HL-60 (cell line): ENCODE measurements at regions not wholly inside any gene's neighbourhood (a gene's known extent, or its start where the extent isn't known, plus 50 kb on each side); places are given as distances from the start of the nearest gene placed in this dataset.
"Not testable (repeated sequence)": the region's sequence is repeated elsewhere in the genome, so short reads cannot be mapped to it uniquely, and the experiment has no call there.

Experiments
- DNase-seq, 2 experiments: peaks; one replicate each; pipeline ENCODE4 v3.0.0-alpha.2; 2010 to 2020; ENCODE audit warnings: low read depth in 1 of 2, low spot score in 1 of 2
- H3K27ac ChIP-seq: fragments of 250-450 bp; sonication (Bioruptor Pico); replicated peaks from 2 replicates; pipeline ENCODE4 v1.5.1; 2020; ENCODE audit warnings: mild to moderate bottlenecking, moderate library complexity
- H3K27me3 ChIP-seq: fragments of 250-450 bp; sonication (Bioruptor Pico); 2 replicates; pipeline ENCODE4 v1.5.1; 2021; ENCODE audit warnings: mild to moderate bottlenecking, moderate library complexity; ENCODE audit not compliant: insufficient read depth, poor library complexity, severe bottlenecking
- H3K4me3 ChIP-seq: replicated peaks from 2 replicates; pipeline ENCODE4 v1.5.1; 2011; ENCODE audit warnings: mild to moderate bottlenecking, control low read depth, low read length; ENCODE audit not compliant: insufficient read depth
- CTCF ChIP-seq: IDR thresholded peaks from one replicate; pipeline ENCODE4 v1.5.1; 2011; ENCODE audit warnings: low read length, control low read depth, inconsistent platforms; ENCODE audit not compliant: insufficient read depth
- GABPA ChIP-seq: IDR thresholded peaks from 2 replicates; pipeline ENCODE4 v1.6.1; 2012; ENCODE audit warnings: low read depth
- POLR2AphosphoS5 ChIP-seq: IDR thresholded peaks from 2 replicates; pipeline ENCODE4 v1.6.1; 2012; ENCODE audit warnings: low read depth
- REST ChIP-seq: IDR thresholded peaks from 2 replicates; pipeline ENCODE4 v1.6.1; 2012; ENCODE audit warnings: low read depth; ENCODE audit not compliant: insufficient replicate concordance
- SPI1 ChIP-seq: IDR thresholded peaks from 2 replicates; pipeline ENCODE4 v1.6.1; 2012; ENCODE audit warnings: low read depth, mild to moderate bottlenecking, borderline replicate concordance

- TF ChIP-seq REST (no peak), POLR2AphosphoS5 (no peak), CTCF (no peak), SPI1 (no peak), GABPA (no peak)
- no peak for DNase-seq
- no peaks in the 10 kb centered on the region for H3K27me3 ChIP-seq
Measured at GRCh38 chr5:125249400-125249799, 503.0 kb upstream of the ZNF608 start.

GRCh38 chr5:125251703-125252102, 505.3 kb upstream of the ZNF608 start:
- no peak for DNase-seq
- TF ChIP-seq REST (no peak), POLR2AphosphoS5 (no peak), SPI1 (no peak), GABPA (no peak), CTCF (no peak)
- H3K4me3 ChIP-seq = no peak overlapping the region
- no peaks in the 10 kb centered on the region for H3K27me3 ChIP-seq
- H3K27ac ChIP-seq = no peak overlapping the region

More at GRCh38 chr5:125249400-125249799, 503.0 kb upstream of the ZNF608 start:
- no peak overlapping the region for H3K4me3 ChIP-seq
- H3K27ac ChIP-seq = no peak overlapping the region

- H3K27ac ChIP-seq, H3K4me3 ChIP-seq, DNase-seq, H3K27me3 ChIP-seq: not testable (repeated sequence)
Measured at GRCh38 chr5:125253634-125254033, 507.2 kb upstream of the ZNF608 start.

GRCh38 chr5:125254267-125254666, 507.8 kb upstream of the ZNF608 start:
- H3K27me3 ChIP-seq = no peaks in the 10 kb centered on the region
- TF ChIP-seq CTCF (no peak), GABPA (no peak), SPI1 (no peak), REST (no peak), POLR2AphosphoS5 (no peak)
- no peak overlapping the region for H3K4me3 ChIP-seq
- no peak overlapping the region for H3K27ac ChIP-seq
- no peak for DNase-seq
